GM19025 (cell line): ENCODE measurements at regions not wholly inside any gene's neighbourhood (a gene's known extent, or its start where the extent isn't known, plus 50 kb on each side); places are given as distances from the start of the nearest gene placed in this dataset.

Experiments used
- ATAC-seq: cut with Tn5 transposase; IDR thresholded peaks from one replicate; pipeline ENCODE4 v1.9.1; 2021; ENCODE audit warnings: mild to moderate bottlenecking, low read depth, moderate library complexity; ENCODE audit not compliant: unreplicated experiment

GRCh38 chr21:38968887-38969543 is 163.3 kb downstream of the ETS2 start:
- ATAC-seq, result no peak

DNA sequence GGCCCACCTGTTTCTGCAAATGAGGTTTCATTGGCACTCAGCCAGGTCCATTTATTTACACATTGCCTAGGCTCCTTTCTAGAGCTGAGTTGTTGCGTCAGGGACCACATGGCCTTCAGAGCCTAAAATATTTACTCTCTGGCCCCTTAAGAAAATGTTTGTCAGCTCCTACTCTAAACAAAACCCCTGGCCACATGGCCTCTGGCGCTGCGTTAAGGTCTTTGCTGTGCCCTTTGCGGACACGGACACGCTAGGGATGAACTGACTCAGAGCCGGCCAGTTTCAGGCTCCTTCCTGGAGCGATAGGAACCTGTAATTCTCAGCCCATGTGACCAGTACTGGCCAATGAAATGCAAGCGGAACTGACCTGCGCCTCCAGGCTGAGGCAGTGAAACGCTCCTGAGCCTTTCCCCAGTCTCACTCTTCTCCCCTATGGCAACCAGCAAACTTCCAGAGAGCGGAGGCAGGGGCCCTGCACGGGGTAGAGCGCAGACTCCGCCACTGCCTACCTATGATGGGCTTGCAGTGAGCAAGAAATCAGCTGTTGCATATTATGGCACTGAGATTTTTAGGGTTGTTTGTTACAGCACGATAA is 160.3 kb downstream of the ETS2 start:
- ATAC-seq, result no peak

GRCh38 chr21:38965241-38965640 is 159.5 kb downstream of the ETS2 start:
- no peak for ATAC-seq

DNA sequence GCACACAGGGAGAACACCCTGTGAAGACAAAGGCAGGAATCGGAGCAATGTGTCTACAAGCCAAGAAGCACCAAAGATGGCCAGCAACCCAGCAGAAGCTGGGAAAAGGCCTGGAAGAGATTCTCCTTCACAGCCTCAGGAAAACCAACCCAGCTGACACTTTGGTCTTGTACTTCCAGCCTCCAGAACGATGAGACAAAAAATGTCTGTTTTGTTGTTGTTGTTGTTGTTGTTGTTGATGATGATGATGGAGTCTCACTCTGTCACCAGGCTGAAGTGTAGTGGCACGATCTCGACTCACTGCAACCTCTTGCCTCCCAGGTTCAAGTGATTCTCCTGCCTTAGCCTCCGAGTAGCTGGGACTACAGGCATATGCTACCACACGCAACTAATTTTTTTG is 157.3 kb downstream of the ETS2 start:
- no peak for ATAC-seq

- ATAC-seq, result no peak
Measured at GRCh38 chr21:38960251-38960650, 154.5 kb downstream of the ETS2 start.

GRCh38 chr21:38959692-38960061 is 153.9 kb downstream of the ETS2 start:
- ATAC-seq, result no peak

- no peak for ATAC-seq
Measured at GRCh38 chr21:38958940-38959691, 153.4 kb downstream of the ETS2 start.

DNA sequence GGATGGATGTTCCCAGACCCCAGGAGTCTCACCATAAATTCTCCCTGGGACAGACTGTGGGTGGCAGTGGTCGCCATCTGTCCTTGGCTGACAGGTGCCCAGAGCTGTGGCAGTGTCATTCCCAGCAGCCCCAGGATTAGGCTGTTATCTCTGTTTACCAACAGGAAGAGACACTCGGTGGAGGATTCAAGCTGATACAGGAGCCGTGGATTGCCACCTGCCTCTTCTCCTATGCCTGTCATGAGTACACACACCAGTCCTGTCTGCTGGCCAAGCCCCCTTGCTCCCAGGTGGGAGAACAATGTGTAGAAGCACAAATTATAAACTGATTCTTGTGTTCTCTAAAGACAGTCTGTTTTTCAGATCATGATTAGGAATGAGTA is 152.6 kb downstream of the ETS2 start:
- no peak for ATAC-seq

DNA sequence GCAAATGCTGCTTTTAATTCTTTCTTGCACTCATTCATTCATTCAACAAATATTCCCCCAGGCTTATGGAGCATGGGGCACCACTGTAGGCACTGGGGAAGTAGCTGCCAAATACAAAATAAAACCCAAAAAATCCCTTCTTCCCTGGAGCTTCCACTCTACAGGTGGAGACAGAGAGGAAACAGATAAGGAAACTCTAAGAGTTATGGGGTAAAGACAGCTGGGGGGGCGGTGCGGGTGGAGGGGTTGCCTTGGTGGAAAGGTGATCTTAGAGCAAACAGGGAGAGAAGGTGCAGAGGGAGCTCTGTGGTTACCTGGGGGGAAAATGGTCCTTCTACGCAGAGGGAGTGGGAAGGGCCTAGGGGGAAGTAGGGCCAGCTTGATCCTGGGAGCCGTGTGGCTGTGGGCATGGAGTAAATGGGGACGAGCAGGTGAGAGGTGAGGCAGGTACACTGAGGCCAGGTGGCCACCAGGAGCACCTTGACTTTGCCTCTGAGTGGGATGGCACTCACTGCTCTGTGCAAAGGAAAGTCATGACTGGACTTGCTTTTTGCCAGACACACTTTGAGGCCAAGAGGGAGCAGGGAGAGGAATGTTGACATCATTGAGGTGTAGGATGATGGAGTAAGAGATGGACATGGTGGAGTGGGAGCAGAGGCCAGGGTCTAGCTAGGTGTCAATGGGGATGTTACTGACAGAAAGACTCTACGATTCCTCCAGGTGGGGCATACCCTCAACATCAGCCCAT is 152.0 kb downstream of the ETS2 start:
- no peak for ATAC-seq

DNA sequence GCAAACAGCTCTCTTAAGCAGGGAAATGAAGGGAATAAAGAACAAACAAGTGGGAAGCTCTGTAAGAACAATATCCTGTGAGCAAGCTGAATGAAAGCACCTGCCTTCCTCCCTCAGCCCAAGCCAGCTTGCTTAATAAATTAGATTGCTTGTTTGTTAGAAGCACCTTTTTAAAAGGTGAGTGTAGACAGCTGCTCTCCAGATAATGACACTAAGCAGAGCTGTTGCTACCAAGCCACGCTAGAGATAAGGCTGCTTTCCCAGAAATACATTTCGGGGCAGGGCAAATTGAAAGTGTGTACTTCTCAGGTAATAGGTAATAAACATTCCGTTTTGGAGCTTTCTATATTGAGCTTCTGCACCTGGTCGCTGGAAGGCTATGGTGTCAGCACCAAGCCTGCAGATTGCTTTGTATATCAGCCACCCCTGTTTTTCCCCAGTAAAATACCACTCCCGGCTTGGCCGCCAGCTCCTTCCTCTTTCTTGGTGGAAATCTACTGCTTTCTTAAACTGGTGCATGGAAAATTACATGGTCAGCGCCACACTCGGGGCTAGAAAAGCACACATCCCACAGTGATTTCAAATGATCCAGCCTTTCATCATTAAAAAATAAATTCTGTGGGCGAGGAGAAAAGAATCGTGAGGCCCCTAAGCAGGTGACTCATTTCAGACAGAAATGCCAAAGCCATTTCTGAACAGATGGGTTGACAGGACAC is 151.3 kb downstream of the ETS2 start:
- no peak for ATAC-seq

DNA sequence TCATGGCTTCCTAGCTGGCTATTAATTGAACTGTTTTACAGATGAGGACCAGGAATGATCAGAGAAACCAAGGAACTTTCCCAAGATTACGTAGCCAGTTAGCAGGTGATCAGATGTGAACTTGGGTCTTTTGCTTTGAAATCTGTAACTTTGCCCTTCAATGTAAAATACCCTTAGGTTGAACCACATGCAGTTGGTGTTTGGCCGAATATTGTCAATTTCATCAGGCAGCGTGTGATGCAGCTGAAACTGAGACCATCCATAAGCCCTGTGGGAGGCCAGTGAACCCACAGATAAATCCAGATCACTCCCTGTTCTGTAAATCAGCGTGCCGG is 150.8 kb downstream of the ETS2 start:
- ATAC-seq, result no peak

DNA sequence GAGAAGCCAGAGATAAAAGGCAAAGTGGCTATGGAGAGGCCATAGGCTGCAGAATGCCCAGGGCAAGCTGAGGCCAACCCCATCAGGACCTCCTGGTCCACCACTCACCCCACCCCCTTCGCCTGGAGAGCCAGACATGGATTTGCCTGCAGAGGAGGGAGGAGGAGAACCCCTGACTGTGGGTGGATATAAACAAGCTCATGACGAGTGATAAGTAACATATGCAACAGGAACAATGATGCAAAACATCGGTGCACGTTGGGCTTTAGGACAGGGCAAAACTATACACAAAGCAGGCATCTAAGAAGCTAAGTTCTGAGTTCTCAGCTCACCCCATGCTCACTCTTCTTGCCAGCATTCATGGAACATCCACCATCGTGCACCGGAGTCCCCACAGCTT is 150.3 kb downstream of the ETS2 start:
- no peak for ATAC-seq

- ATAC-seq, result no peak
Measured at GRCh38 chr21:38955495-38955894, 149.8 kb downstream of the ETS2 start.

DNA sequence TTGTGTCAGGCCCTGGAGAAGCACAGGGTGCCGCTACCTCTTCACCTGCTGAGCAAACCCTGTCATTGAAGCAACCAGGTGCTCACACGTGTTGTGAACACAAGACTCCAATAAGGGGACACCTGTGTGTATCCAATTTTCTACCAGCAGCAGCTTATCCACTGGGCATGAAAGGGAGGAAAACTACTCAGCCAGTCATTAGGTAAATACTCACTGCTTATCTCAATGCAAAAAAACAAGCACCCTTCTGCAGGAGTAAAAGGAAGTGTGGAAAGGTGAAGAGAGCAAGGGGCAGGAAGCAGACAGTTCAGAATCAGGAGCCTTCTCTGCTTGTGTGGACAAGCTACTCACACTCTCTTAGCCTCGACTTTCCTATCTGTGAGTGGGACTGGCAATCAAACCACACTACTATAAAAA is 148.9 kb downstream of the ETS2 start:
- no peak for ATAC-seq

GRCh38 chr21:38953516-38953915 is 147.8 kb downstream of the ETS2 start:
- ATAC-seq, result no peak

GRCh38 chr21:38952890-38953289 is 147.2 kb downstream of the ETS2 start:
- ATAC-seq, result no peak

DNA sequence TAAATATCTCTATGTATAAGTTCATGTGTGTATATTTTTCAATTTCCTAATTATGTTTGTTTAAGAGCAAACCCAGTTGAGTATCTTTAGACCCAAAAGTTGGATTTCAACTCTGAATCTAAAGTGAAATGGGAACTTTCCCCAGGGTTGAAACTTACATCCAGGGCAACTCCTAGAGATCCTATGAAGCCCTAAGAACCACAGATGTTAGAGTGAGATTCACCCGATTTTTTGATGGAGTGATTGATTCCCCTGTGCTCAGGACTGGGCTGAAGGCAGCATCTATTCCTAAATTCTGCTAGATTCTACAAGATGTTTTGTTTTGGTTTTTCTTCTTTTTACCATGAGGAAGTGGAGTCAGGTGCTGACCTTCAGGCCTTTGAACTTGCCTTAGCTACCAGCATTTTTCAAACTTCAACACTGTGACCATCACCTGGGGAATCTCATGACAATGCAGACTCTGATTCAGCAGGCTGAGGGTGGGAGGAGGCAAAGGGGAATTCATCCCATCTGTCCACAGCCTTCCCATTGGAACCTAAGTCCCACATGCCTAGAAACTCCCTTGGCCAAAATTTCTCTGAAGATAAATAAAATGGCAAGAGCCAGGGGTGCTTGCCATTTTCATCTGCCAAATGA is 145.5 kb downstream of the ETS2 start:
- no peak for ATAC-seq

DNA sequence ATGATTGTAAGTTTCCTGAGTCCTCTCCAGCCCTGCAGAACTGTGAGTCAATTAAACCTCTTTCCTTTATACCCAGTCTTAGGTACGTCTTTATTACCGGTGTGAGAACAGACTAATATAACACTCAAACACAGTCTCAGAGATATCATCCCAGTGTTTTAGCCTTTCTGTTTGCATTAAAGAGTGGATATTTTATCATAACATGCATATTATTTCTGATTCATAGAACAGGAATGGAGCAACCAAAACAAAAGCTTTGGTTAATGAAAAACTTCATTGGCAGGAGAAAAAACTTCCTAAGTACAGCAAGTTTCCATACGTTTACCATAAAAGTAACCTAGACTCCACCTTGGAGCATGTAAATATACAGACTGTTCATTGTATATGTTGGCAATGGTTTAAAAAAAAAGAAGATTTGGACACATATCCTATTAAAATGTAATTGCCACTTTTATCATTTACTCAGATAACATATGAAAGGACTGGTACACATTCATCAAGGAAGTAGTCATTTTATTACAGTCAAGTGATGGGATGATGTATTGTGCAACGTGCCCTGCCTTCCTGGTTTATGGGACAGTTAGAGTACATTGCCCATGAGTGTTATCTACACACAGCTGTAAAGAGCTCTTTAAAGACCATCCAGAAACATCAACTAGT is 144.8 kb downstream of the ETS2 start:
- ATAC-seq, result no peak

DNA sequence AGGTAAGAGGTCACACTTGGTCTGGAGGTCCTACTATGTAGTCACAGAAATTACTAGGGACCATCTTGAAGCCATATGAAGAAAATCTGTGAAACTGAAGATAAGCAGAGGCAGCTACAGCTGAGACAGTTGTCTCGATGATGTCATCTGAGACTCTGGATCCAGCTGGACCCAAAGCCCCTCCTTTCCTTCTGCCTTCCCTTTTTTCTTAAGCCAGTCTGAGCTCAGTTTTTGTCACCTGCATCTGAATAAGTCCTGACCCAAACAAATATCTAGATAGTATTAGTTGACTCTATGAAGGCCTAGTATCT is 143.3 kb downstream of the ETS2 start:
- ATAC-seq, result no peak
